ENCODE measurements at regions not wholly inside any gene's neighbourhood (a gene's known extent, or its start where the extent isn't known, plus 50 kb on each side); places are given as distances from the start of the nearest gene placed in this dataset.

- Histone ChIP-seq H3K4me3 (no peak overlapping the region), H3K27ac (no peak overlapping the region), H3K36me3 (replicated peaks in 1 of 2) (no peaks in the 10 kb centered on the region), H3K9me3 (replicated peaks in 1 of 3) (no peaks in the 10 kb centered on the region), H3K27me3 (no peaks in the 10 kb centered on the region), H3K4me1 (replicated peaks in 1 of 2) (no peaks in the 10 kb centered on the region)
- 0 to 55% (median 10%) methylated on average over 1 of the region's 1 CpG for WGBS, 4 donors
- TF ChIP-seq CTCF (IDR thresholded peaks at IDR 0.05) (no peak), POLR2A (IDR thresholded peaks at IDR 0.05) (no peak)
- intact Hi-C loops (cut with DNase I), result no loop called here
- no peak for DNase-seq
These were observed 629.0 kb upstream of the PTPRD start for GRCh38 chr9:11241779-11242178.

GRCh38 chr9:11257992-11258391 is 645.2 kb upstream of the PTPRD start:
- Histone ChIP-seq H3K27ac (no peak overlapping the region), H3K27me3 (no peaks in the 10 kb centered on the region), H3K9me3 (replicated peaks in 1 of 3) (no peaks in the 10 kb centered on the region), H3K4me3 (no peak overlapping the region), H3K4me1 (replicated peaks in 1 of 2) (no peaks in the 10 kb centered on the region), H3K36me3 (replicated peaks in 1 of 2) (no peaks in the 10 kb centered on the region)
- intact Hi-C loops (cut with DNase I), result no loop called here
- WGBS, 4 donors, result 0 to 5% (median 4%) methylated on average over 1 of the region's 1 CpG
- DNase-seq, result no peak
- TF ChIP-seq POLR2A (IDR thresholded peaks at IDR 0.05) (no peak), CTCF (IDR thresholded peaks at IDR 0.05) (no peak)

DNA sequence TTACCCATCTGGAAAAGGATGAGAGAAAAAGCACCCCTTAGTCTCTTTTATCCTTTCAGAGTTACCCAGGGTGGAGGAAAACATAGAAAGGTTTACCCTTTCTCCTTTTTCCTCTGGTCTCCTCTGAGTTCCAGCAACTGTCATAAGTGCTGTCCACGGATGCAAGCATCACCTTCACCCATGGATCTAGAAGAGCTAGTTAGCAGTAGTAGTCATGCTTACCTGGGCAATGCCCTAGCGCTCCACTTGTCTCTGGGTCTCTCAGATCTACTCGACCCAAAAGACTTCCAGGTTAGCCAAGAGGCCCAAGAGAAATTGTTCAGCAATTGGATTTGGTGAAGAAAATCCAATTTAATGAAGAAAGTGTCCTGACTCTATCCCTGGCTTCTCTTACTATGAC is 656.2 kb upstream of the PTPRD start:
- TF ChIP-seq POLR2A (IDR thresholded peaks at IDR 0.05), result no peak
- TF ChIP-seq CTCF (IDR thresholded peaks at IDR 0.05), result no peak
- peaks cover 0 to 12% (median 0%) of the 10 kb centered on the region in 3 donors for H3K9me3 ChIP-seq (replicated peaks in 1 of 3)
- H3K4me3 ChIP-seq, result no peak overlapping the region
- H3K27me3 ChIP-seq, result no peaks in the 10 kb centered on the region
- WGBS, 4 donors, result 48 to 59% (median 51%) methylated on average over 3 of the region's 3 CpGs
- H3K27ac ChIP-seq, result no peak overlapping the region
- no peaks in the 10 kb centered on the region for H3K4me1 ChIP-seq (replicated peaks in 1 of 2)
- no peaks in the 10 kb centered on the region for H3K36me3 ChIP-seq (replicated peaks in 1 of 2)
- DNase-seq, result no peak
- intact Hi-C loops (cut with DNase I), result no loop called here

DNA sequence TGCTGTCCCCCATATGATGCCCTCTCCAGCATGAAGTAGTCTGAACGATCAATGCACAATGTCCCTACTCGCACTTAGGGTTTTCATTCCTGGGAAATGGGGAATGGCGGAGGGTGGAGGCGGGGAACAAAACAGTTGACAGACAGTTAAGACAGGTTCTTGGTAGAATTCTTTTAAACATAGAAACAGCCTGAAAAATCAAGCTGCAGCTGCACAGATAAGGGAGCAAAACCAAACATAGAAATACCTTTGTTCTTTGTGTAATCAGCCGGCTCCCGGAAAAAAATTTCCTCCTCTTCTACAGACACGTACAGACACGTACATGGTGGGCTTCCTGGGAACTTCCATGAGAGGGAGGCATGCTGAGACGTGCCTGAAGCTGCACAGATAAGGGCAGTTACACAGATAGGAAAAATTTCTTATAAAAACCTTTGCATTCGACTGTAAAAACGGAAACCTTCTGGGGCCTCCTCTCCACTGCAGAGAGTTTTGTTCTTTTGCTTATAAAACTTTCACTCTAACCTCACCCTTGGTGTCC is 662.4 kb upstream of the PTPRD start:
- 71 to 83% (median 77%) methylated on average over 11 of the region's 11 CpGs for WGBS, 4 donors
- no peaks in the 10 kb centered on the region for H3K36me3 ChIP-seq (replicated peaks in 1 of 2)
- no peak for DNase-seq
- H3K9me3 ChIP-seq (replicated peaks in 1 of 3), result no peaks in the 10 kb centered on the region
- TF ChIP-seq CTCF (IDR thresholded peaks at IDR 0.05), result no peak
- no peak overlapping the region for H3K4me3 ChIP-seq
- H3K4me1 ChIP-seq (replicated peaks in 1 of 2), result no peaks in the 10 kb centered on the region
- no peak overlapping the region for H3K27ac ChIP-seq
- H3K27me3 ChIP-seq, result no peaks in the 10 kb centered on the region
- intact Hi-C loops (cut with DNase I), result no loop called here
